ENCODE measurements at regions not wholly inside any gene's neighbourhood (a gene's known extent, or its start where the extent isn't known, plus 50 kb on each side); places are given as distances from the start of the nearest gene placed in this dataset.

DNA sequence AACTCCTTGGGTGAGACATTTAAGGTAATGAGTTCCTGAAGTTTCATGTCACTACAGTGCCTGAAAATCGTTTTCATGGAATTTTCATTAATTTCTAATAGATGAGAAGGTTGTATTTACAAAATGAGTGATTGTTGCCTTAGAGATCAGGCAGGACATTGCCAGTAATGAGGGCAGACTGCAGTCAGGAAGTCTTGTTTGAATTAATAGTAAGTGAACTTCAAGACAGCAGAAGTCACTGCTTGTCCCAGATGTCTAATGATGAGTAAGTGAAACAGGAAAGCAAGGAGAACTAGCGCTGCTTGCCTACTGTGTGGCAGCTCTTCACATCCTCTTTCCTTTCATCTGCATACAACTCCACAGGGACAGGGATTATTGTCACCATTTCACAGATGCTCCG lies 237.4 kb downstream of the BAMBI start:
- DNase-seq (ENCODE audit: low spot score) = no peak
- TF ChIP-seq, protein P1, sequence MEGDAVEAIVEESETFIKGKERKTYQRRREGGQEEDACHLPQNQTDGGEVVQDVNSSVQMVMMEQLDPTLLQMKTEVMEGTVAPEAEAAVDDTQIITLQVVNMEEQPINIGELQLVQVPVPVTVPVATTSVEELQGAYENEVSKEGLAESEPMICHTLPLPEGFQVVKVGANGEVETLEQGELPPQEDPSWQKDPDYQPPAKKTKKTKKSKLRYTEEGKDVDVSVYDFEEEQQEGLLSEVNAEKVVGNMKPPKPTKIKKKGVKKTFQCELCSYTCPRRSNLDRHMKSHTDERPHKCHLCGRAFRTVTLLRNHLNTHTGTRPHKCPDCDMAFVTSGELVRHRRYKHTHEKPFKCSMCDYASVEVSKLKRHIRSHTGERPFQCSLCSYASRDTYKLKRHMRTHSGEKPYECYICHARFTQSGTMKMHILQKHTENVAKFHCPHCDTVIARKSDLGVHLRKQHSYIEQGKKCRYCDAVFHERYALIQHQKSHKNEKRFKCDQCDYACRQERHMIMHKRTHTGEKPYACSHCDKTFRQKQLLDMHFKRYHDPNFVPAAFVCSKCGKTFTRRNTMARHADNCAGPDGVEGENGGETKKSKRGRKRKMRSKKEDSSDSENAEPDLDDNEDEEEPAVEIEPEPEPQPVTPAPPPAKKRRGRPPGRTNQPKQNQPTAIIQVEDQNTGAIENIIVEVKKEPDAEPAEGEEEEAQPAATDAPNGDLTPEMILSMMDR (IDR thresholded peaks at IDR 0.05; ENCODE audit: borderline replicate concordance, control extremely low read depth, extremely low read depth, insufficient read depth, missing control alignments) = no peak

DNA sequence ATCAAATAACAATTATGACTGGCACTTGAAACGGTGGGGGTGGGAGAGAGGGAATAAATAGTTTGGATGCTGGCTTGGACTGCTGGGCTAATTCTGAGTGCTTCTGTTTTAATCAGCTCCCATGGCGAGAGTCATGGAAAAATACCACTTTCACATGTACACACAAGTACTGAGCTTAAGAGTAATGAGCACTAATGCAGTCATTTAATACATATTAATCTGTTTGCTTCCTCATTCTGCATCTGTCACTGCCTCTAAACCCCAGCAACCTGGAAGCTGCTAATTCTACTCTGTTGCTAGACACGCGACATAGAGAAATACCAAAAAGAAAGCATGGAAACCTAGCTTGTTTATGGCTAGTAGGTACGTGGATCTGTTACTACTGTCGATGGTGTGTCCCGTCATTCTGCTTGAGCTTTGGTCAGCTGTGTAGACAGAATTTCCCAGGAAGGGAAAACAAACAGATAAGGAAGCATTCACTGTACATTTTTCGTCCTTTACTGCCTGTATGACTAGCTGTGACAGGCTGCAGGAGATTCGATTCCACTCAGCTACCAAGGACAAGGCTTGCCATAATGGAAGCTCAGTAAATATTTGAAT lies 238.8 kb downstream of the BAMBI start:
- DNase-seq (ENCODE audit: low spot score) = no peak
- in situ Hi-C loops (cut with MboI; ENCODE audit: low sequenced_read_pairs, unreplicated experiment) = no loop called here
- TF ChIP-seq, protein P1 (IDR thresholded peaks at IDR 0.05; ENCODE audit: borderline replicate concordance, control extremely low read depth, extremely low read depth, insufficient read depth, missing control alignments) = no peak

More for the DNA sequence above, 237.4 kb downstream of the BAMBI start:
- in situ Hi-C loops (cut with MboI; ENCODE audit: low sequenced_read_pairs, unreplicated experiment) = no loop called here

DNA sequence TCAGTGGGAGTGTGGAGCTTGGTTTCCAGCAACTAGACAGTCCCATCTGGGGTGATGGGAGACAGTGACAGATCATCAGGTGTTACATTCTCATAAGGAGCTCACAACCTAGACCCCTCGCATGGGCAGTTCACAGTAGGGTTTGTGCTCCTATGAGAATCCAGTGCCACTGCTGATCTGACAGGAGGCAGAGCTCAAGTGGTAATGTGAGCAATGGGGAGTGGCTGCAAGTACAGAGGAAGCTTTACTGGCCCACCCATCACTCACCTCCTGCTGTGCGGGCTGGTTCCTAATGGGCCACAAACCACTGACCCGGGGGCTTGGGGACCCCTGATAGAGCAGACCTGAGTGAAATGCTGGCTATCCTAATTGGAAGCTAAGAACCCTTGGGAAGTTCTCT lies 242.8 kb downstream of the BAMBI start:
- TF ChIP-seq, protein P1 (IDR thresholded peaks at IDR 0.05; ENCODE audit: borderline replicate concordance, control extremely low read depth, extremely low read depth, insufficient read depth, missing control alignments) = no peak
- in situ Hi-C loops (cut with MboI; ENCODE audit: low sequenced_read_pairs, unreplicated experiment) = no loop called here
- DNase-seq (ENCODE audit: low spot score) = no peak

DNA sequence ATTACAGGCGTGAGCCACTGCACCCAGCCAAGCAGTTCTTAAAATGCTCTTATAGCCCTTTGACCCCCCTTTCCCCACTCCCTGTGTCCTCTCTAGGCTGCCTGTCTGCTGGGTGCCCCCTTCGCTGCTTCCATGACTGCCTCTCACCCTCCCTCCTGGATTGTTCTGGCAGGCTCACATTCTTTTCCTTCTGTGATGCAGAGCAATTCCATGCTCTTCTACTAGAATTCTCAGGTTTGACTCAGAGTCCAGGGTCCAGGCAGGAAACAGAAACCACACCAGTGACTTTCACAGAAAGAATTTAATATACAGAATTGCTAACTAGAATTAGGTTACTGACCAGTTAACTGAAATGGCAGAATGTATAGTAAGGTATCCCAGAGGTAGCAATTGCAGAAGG lies 244.8 kb downstream of the BAMBI start:
- TF ChIP-seq, protein P1 (IDR thresholded peaks at IDR 0.05; ENCODE audit: borderline replicate concordance, control extremely low read depth, extremely low read depth, insufficient read depth, missing control alignments) = no peak
- DNase-seq (ENCODE audit: low spot score) = no peak
- in situ Hi-C loops (cut with MboI; ENCODE audit: low sequenced_read_pairs, unreplicated experiment) = no loop called here

DNA sequence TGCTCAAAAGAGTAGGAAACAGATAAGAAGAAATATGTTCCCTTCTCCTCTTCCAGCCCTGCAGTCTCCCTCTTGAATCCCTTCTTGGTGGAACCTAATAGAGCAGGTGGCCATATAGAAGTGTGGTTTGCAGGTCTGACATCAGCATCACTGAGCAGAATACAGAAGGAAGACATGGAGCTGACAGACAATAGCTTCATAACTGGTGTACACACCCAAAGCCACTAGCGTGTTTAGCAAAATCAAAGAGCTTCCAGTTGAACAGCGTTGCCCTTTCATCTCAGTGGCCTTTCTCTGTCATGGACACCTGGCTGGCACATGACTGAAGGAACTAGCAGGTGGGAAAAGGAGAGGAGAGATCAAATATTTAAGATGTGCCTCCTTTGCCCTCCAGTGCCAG lies 245.5 kb downstream of the BAMBI start:
- no peak for DNase-seq (ENCODE audit: low spot score)
- in situ Hi-C loops (cut with MboI; ENCODE audit: low sequenced_read_pairs, unreplicated experiment) = no loop called here
- TF ChIP-seq, protein P1 (IDR thresholded peaks at IDR 0.05; ENCODE audit: borderline replicate concordance, control extremely low read depth, extremely low read depth, insufficient read depth, missing control alignments) = no peak

DNA sequence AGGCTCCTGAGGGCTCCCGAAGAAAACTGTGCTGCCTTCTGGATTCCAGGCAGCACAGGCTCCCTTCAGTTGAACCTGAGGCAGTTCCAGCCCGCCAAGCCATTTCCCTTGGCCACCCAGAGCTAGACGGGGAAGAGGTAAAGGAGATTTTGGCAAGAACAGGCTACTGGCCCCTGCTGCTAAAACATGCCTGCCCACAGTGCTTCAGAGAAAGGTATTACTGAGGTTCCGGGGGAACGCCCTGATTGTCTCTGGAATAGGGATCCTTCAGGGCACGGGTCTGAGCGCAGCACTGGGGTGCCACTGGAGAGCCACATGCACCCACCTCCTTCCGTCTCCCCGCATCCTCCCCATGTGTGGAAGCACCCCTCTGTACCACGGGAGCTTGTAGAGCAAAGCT lies 247.4 kb downstream of the BAMBI start:
- no peak for DNase-seq (ENCODE audit: low spot score)
- in situ Hi-C loops (cut with MboI; ENCODE audit: low sequenced_read_pairs, unreplicated experiment) = no loop called here
- TF ChIP-seq, protein P1 (IDR thresholded peaks at IDR 0.05; ENCODE audit: borderline replicate concordance, control extremely low read depth, extremely low read depth, insufficient read depth, missing control alignments) = no peak
